ENCODE measurements at regions not wholly inside any gene's neighbourhood (a gene's known extent, or its start where the extent isn't known, plus 50 kb on each side); places are given as distances from the start of the nearest gene placed in this dataset.

- TF ChIP-seq CREB1 (IDR thresholded peaks at IDR 0.05) (peak; percentile 49), CREB1 (CRISPR knock-in tag; IDR thresholded peaks at IDR 0.05) (no peak), MXD1 (CRISPR knock-in tag; IDR thresholded peaks at IDR 0.05) (no peak), KAT8 (CRISPR knock-in tag; IDR thresholded peaks at IDR 0.05) (peak; percentile 64; the same call in 1 of the 2 replicates), SP5 (CRISPR knock-in tag; IDR thresholded peaks at IDR 0.05; ENCODE audit: borderline replicate concordance, low read depth) (no peak), TAF1 (CRISPR knock-in tag; IDR thresholded peaks at IDR 0.05) (no peak), USF2 (IDR thresholded peaks at IDR 0.05; ENCODE audit: low read depth, low read length) (peak; percentile 88), USF2 (CRISPR knock-in tag; IDR thresholded peaks at IDR 0.05; ENCODE audit: borderline replicate concordance) (peak; percentile 77; the same call in 1 of the 2 replicates), CREM (IDR thresholded peaks at IDR 0.05) (no peak), CREM (CRISPR knock-in tag; IDR thresholded peaks at IDR 0.05) (no peak), ZNF780A (CRISPR knock-in tag; IDR thresholded peaks at IDR 0.05) (no peak), CBX1 (IDR thresholded peaks at IDR 0.05; ENCODE audit: low read depth) (no peak), ARID3A (IDR thresholded peaks at IDR 0.05; ENCODE audit: low read depth, low read length) (no peak), BORCS8-MEF2B (CRISPR knock-in tag; IDR thresholded peaks at IDR 0.05) (0 out of 2 replicates have a peak, but pooled peaks have one; percentile 51), NFYC (CRISPR knock-in tag; IDR thresholded peaks at IDR 0.05) (peak; percentile 59), SAP130 (CRISPR knock-in tag; IDR thresholded peaks at IDR 0.05; ENCODE audit: low read depth) (peak; percentile 54; the same call in 1 of the 2 replicates), ZNF644 (CRISPR knock-in tag; IDR thresholded peaks at IDR 0.05; ENCODE audit: low read depth) (no peak), MEF2D (CRISPR knock-in tag; IDR thresholded peaks at IDR 0.05) (no peak), ZFYVE20 (CRISPR knock-in tag; IDR thresholded peaks at IDR 0.05; ENCODE audit: borderline replicate concordance, low read depth) (no peak), ZNF260 (CRISPR knock-in tag; IDR thresholded peaks at IDR 0.05; ENCODE audit: borderline replicate concordance, low read depth) (no peak), ZNF10 (CRISPR knock-in tag; IDR thresholded peaks at IDR 0.05; ENCODE audit: borderline replicate concordance, low read depth) (no peak), MYC (CRISPR knock-in tag; IDR thresholded peaks at IDR 0.05; ENCODE audit: borderline replicate concordance) (peak; percentile 70), YEATS2 (CRISPR knock-in tag; IDR thresholded peaks at IDR 0.05; ENCODE audit: borderline replicate concordance) (0 out of 2 replicates have a peak, but pooled peaks have one; percentile 19)
- TF ChIP-seq, protein P1, sequence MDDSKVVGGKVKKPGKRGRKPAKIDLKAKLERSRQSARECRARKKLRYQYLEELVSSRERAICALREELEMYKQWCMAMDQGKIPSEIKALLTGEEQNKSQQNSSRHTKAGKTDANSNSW (CRISPR knock-in tag; IDR thresholded peaks at IDR 0.05; ENCODE audit: borderline replicate concordance) = no peak
- TF ChIP-seq, protein P2, sequence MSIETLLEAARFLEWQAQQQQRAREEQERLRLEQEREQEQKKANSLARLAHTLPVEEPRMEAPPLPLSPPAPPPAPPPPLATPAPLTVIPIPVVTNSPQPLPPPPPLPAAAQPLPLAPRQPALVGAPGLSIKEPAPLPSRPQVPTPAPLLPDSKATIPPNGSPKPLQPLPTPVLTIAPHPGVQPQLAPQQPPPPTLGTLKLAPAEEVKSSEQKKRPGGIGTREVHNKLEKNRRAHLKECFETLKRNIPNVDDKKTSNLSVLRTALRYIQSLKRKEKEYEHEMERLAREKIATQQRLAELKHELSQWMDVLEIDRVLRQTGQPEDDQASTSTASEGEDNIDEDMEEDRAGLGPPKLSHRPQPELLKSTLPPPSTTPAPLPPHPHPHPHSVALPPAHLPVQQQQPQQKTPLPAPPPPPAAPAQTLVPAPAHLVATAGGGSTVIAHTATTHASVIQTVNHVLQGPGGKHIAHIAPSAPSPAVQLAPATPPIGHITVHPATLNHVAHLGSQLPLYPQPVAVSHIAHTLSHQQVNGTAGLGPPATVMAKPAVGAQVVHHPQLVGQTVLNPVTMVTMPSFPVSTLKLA (IDR thresholded peaks at IDR 0.05) = peak; percentile 99
- TF ChIP-seq, protein P3, sequence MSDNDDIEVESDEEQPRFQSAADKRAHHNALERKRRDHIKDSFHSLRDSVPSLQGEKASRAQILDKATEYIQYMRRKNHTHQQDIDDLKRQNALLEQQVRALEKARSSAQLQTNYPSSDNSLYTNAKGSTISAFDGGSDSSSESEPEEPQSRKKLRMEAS (IDR thresholded peaks at IDR 0.05) = peak; percentile 92
These were observed 78.6 kb upstream of the AKAP12 start (continued) for GRCh38 chr6:151160929-151161757.

Measured in HepG2 (cell line).